Endodermal cell (in vitro differentiated cells): ENCODE measurements at regions not wholly inside any gene's neighbourhood (a gene's known extent, or its start where the extent isn't known, plus 50 kb on each side); places are given as distances from the start of the nearest gene placed in this dataset.

Experiments
- DNase-seq: peaks from one replicate; pipeline ENCODE4 v3.0.0-alpha.2; 2017
- H3K27ac ChIP-seq: 2 replicates; pipeline ENCODE4 v1.5.1; 2013; ENCODE audit warnings: mild to moderate bottlenecking, low read depth, low read length, moderate library complexity
- H3K27me3 ChIP-seq: 2 replicates; pipeline ENCODE4 v1.6.1; 2013; ENCODE audit warnings: mild to moderate bottlenecking, low read length, moderate library complexity; ENCODE audit not compliant: insufficient read depth, control insufficient read depth, poor library complexity, severe bottlenecking
- H3K36me3 ChIP-seq: 2 replicates; pipeline ENCODE4 v1.7.0; 2013; ENCODE audit warnings: mild to moderate bottlenecking, low read length, moderate library complexity; ENCODE audit not compliant: control insufficient read depth, insufficient read depth
- H3K4me1 ChIP-seq: one replicate; pipeline ENCODE4 v1.7.0; 2013; ENCODE audit warnings: low read length; ENCODE audit not compliant: control insufficient read depth, insufficient read depth
- H3K4me3 ChIP-seq: 2 replicates; pipeline ENCODE4 v1.5.1; 2013; ENCODE audit warnings: mild to moderate bottlenecking, low read length, moderate library complexity
- H3K9ac ChIP-seq: 2 replicates; pipeline ENCODE4 v1.6.1; 2013; ENCODE audit warnings: mild to moderate bottlenecking, low read length, moderate library complexity; ENCODE audit not compliant: poor library complexity, severe bottlenecking; ENCODE audit errors: extremely low read depth
- H3K9me3 ChIP-seq: 2 replicates; pipeline ENCODE4 v1.6.1; 2013; ENCODE audit warnings: mild to moderate bottlenecking, low read length, moderate library complexity; ENCODE audit not compliant: control insufficient read depth
- H3K27ac Mint-ChIP-seq: 2 replicates; pipeline ENCODE4 v1.8.0; 2020; ENCODE audit warnings: mixed read lengths
- H3K27me3 Mint-ChIP-seq: 2 replicates; pipeline ENCODE4 v1.8.0; 2021; ENCODE audit warnings: mild to moderate bottlenecking, mixed read lengths; ENCODE audit not compliant: insufficient read depth
- H3K36me3 Mint-ChIP-seq: 2 replicates; pipeline ENCODE4 v1.8.0; 2020; ENCODE audit warnings: low read depth, mixed read lengths
- H3K4me1 Mint-ChIP-seq: 2 replicates; pipeline ENCODE4 v1.8.0; 2020; ENCODE audit warnings: mixed read lengths
- H3K4me3 Mint-ChIP-seq: 2 replicates; pipeline ENCODE4 v1.8.0; 2020; ENCODE audit warnings: mild to moderate bottlenecking, moderate library complexity, mixed read lengths
- H3K9me3 Mint-ChIP-seq: 2 replicates; pipeline ENCODE4 v1.8.0; 2020; ENCODE audit warnings: mild to moderate bottlenecking, mixed read lengths
- WGBS, 2 experiments: methylation state at CpG; one replicate each; pipeline versions ENCODE4 v1.1.5 to v1.1.7; 2013; ENCODE audit warnings: missing lambda C conversion rate in 2 of 2, mixed read lengths in 1 of 2; ENCODE audit not compliant: insufficient coverage in 1 of 2, insufficient read length in 1 of 2; 5-methylcytosine and 5-hydroxymethylcytosine counted together
- TF ChIP-seq, protein P1 (sequence below): fragments of 200-600 bp; sonication (generic); conservative IDR thresholded peaks from 2 replicates; pipeline ENCODE4 v1.5.0; 2021; ENCODE audit warnings: antibody characterized with exemption, mild to moderate bottlenecking

DNA sequence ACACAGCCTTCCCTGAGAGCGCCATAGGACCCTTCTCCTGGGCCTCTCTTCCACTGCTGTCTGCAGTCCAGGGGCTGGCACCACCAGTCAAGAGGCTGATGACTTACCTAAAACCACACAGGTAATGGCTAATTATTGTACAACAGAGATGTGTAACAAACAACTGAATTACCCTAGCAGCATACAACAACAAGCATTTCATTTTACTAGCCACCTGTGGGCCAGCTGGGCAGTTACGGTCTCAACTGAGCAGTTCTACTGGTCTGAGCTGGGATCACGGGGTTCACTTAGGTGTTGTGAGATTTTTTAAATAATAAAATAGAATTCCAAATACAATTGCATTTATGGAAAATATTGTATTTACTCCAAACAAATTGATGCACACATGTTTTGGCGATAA lies 431.9 kb downstream of the TNS3 start:
- Mint-ChIP-seq H3K4me3 (no peak overlapping the region), H3K36me3 (no peaks in the 10 kb centered on the region), H3K4me1 (peaks cover 4% of the 10 kb centered on the region), H3K27me3 (no peaks in the 10 kb centered on the region), H3K9me3 (no peaks in the 10 kb centered on the region), H3K27ac (no peak overlapping the region)
- Histone ChIP-seq H3K36me3 (no peaks in the 10 kb centered on the region), H3K9ac (no peak overlapping the region), H3K27me3 (no peaks in the 10 kb centered on the region), H3K27ac (no peak overlapping the region), H3K4me3 (no peak overlapping the region), H3K4me1 (no peaks in the 10 kb centered on the region), H3K9me3 (no peaks in the 10 kb centered on the region)
- DNase-seq = no peak
- TF ChIP-seq, protein P1, sequence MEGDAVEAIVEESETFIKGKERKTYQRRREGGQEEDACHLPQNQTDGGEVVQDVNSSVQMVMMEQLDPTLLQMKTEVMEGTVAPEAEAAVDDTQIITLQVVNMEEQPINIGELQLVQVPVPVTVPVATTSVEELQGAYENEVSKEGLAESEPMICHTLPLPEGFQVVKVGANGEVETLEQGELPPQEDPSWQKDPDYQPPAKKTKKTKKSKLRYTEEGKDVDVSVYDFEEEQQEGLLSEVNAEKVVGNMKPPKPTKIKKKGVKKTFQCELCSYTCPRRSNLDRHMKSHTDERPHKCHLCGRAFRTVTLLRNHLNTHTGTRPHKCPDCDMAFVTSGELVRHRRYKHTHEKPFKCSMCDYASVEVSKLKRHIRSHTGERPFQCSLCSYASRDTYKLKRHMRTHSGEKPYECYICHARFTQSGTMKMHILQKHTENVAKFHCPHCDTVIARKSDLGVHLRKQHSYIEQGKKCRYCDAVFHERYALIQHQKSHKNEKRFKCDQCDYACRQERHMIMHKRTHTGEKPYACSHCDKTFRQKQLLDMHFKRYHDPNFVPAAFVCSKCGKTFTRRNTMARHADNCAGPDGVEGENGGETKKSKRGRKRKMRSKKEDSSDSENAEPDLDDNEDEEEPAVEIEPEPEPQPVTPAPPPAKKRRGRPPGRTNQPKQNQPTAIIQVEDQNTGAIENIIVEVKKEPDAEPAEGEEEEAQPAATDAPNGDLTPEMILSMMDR = no peak
- WGBS, 2 experiments = 97 to 100% methylated on average over 1 to 2 of the region's 4 CpGs

DNA sequence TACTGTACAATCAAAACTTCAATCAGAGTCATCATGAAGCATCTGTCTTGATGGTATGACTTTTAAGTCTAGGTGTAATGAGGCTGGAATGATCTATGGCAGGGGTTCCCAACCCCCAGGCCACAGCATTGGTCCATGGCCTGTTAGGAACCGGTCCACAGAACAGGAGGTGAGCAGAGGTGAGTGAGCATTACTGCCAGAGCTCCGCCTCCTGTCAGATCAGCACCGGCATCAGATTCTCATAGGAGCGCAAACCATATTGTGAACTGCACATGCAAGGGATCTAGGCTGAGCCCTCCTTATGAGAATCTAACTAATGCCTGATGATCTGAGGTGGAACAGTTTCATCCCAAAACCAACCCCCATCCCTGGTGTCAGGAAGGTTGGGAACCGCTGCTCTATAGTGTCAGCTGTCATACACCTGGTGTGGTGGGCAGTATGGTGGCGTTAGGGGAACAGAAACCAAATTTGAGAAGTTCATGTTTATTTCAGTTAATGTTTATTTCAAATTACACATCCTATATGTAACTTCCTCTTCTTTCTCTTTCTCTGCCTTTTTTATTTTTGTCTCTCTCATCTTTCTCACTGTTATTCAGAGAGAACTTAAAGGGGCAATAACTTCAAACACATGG lies 432.6 kb downstream of the TNS3 start:
- H3K27me3 Mint-ChIP-seq = no peaks in the 10 kb centered on the region
- TF ChIP-seq, protein P1 = no peak
- H3K27ac ChIP-seq = no peak overlapping the region
- H3K36me3 Mint-ChIP-seq = no peaks in the 10 kb centered on the region
- H3K9ac ChIP-seq = no peak overlapping the region
- H3K4me1 ChIP-seq = no peaks in the 10 kb centered on the region
- no peaks in the 10 kb centered on the region for H3K9me3 ChIP-seq
- no peaks in the 10 kb centered on the region for H3K27me3 ChIP-seq
- no peak overlapping the region for H3K27ac Mint-ChIP-seq
- no peak for DNase-seq
- peaks cover 4% of the 10 kb centered on the region for H3K4me1 Mint-ChIP-seq
- no peaks in the 10 kb centered on the region for H3K9me3 Mint-ChIP-seq
- no peaks in the 10 kb centered on the region for H3K36me3 ChIP-seq
- no peak overlapping the region for H3K4me3 Mint-ChIP-seq
- no peak overlapping the region for H3K4me3 ChIP-seq
- WGBS, 2 experiments = 94 to 97% methylated on average over 4 to 6 of the region's 6 CpGs

DNA sequence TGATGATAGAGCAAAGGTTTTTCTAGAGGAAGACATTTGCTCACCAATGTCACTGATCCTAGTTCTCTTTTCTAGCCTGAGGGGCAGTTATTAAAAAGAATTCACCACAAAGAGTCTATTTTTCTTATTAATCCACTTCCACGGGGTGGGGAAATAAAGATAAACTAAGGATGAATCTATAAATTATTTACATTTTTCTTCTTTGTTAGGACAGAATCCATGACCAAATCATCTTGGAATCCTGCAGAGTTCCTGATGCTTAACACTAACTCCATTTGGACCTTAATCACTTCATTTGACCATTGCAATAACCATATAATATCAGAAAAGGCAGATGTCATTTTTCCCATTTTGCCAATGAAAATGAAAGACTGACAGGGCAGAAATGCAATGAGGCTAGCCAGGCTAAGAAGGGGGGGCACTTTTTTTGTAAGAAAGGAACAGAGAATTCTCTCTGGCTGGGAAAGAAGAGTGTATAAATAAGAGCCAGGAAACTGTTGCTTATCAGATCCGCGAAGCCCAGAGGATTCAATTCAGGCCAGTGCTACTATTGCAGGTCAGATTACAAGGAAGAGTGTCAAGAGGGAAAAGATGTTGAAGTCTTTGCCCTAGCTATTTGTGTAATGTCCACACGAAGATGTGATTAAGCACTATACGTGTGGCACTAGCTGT lies 433.2 kb downstream of the TNS3 start:
- no peaks in the 10 kb centered on the region for H3K27me3 ChIP-seq
- TF ChIP-seq, protein P1 = no peak
- no peak overlapping the region for H3K27ac ChIP-seq
- Mint-ChIP-seq H3K27me3 (no peaks in the 10 kb centered on the region), H3K4me1 (peaks cover under 1% of the 10 kb centered on the region), H3K4me3 (no peak overlapping the region), H3K27ac (no peak overlapping the region), H3K36me3 (no peaks in the 10 kb centered on the region), H3K9me3 (no peaks in the 10 kb centered on the region)
- H3K9ac ChIP-seq = no peak overlapping the region
- H3K4me1 ChIP-seq = no peaks in the 10 kb centered on the region
- DNase-seq = no peak
- no peaks in the 10 kb centered on the region for H3K36me3 ChIP-seq
- H3K9me3 ChIP-seq = no peaks in the 10 kb centered on the region
- no peak overlapping the region for H3K4me3 ChIP-seq
- WGBS, 2 experiments = 92 to 95% methylated on average over 4 to 5 of the region's 5 CpGs
